NT2/D1 (cell line): ENCODE measurements at regions not wholly inside any gene's neighbourhood (a gene's known extent, or its start where the extent isn't known, plus 50 kb on each side); places are given as distances from the start of the nearest gene placed in this dataset.

ENCODE experiments used
- DNase-seq: peaks from one replicate; pipeline ENCODE4 v3.0.0-alpha.2; 2011; ENCODE audit warnings: low read depth, low spot score
- H3K27me3 ChIP-seq: 2 replicates; pipeline ENCODE4 v1.6.0; 2011; ENCODE audit warnings: mild to moderate bottlenecking; ENCODE audit not compliant: insufficient read length, insufficient read depth
- H3K36me3 ChIP-seq: 2 replicates; pipeline ENCODE4 v1.6.1; 2011; ENCODE audit warnings: mild to moderate bottlenecking, low read length, mixed read lengths; ENCODE audit not compliant: insufficient read depth, insufficient read length
- H3K4me1 ChIP-seq: 2 replicates; pipeline ENCODE4 v1.5.1; 2011; ENCODE audit not compliant: insufficient read depth, insufficient read length
- H3K4me3 ChIP-seq: 2 replicates; pipeline ENCODE4 v1.5.1; 2011; ENCODE audit warnings: low read depth; ENCODE audit not compliant: insufficient read length
- H3K9ac ChIP-seq: 2 replicates; pipeline ENCODE4 v1.6.0; 2011; ENCODE audit warnings: low read depth; ENCODE audit not compliant: insufficient read length
- H3K9me3 ChIP-seq: 2 replicates; pipeline ENCODE4 v1.5.1; 2011; ENCODE audit warnings: mild to moderate bottlenecking, low read length; ENCODE audit not compliant: insufficient read depth
- SUZ12 ChIP-seq: IDR thresholded peaks from 2 replicates; pipeline ENCODE4 v1.6.1; 2011; ENCODE audit not compliant: insufficient read length, insufficient read depth; ENCODE audit errors: extremely low read depth
- YY1 ChIP-seq: IDR thresholded peaks from 2 replicates; pipeline ENCODE4 v1.6.1; 2011; ENCODE audit not compliant: insufficient read length, insufficient read depth
- ZNF274 ChIP-seq: IDR thresholded peaks from 2 replicates; pipeline ENCODE4 v1.6.1; 2011; ENCODE audit warnings: mild to moderate bottlenecking, low read depth, low read length

GRCh38 chr2:192566863-192567262, 372.1 kb upstream of the TMEFF2 start:
- TF ChIP-seq SUZ12 (no peak), ZNF274 (no peak), YY1 (no peak)
- Histone ChIP-seq H3K4me1 (no peaks in the 10 kb centered on the region), H3K9me3 (no peaks in the 10 kb centered on the region), H3K4me3 (no peak overlapping the region), H3K36me3 (no peaks in the 10 kb centered on the region), H3K27me3 (no peaks in the 10 kb centered on the region), H3K9ac (no peak overlapping the region)
- DNase-seq, result no peak

GRCh38 chr2:192560326-192560725, 365.6 kb upstream of the TMEFF2 start:
- H3K4me1 ChIP-seq, result no peaks in the 10 kb centered on the region
- H3K27me3 ChIP-seq, result no peaks in the 10 kb centered on the region
- DNase-seq, result no peak
- H3K9ac ChIP-seq, result no peak overlapping the region
- no peaks in the 10 kb centered on the region for H3K9me3 ChIP-seq
- H3K4me3 ChIP-seq, result no peak overlapping the region
- no peaks in the 10 kb centered on the region for H3K36me3 ChIP-seq
- TF ChIP-seq ZNF274 (no peak), YY1 (no peak), SUZ12 (no peak)

- no peaks in the 10 kb centered on the region for H3K36me3 ChIP-seq
- no peak for TF ChIP-seq YY1
- no peak for TF ChIP-seq ZNF274
- no peak for TF ChIP-seq SUZ12
- DNase-seq, result no peak
Measured at GRCh38 chr2:192559587-192559986, 364.9 kb upstream of the TMEFF2 start.

GRCh38 chr2:192558637-192559036, 363.9 kb upstream of the TMEFF2 start:
- no peaks in the 10 kb centered on the region for H3K9me3 ChIP-seq
- DNase-seq, result no peak
- H3K4me1 ChIP-seq, result no peaks in the 10 kb centered on the region
- no peaks in the 10 kb centered on the region for H3K27me3 ChIP-seq
- H3K36me3 ChIP-seq, result no peaks in the 10 kb centered on the region
- H3K9ac ChIP-seq, result no peak overlapping the region
- no peak for TF ChIP-seq SUZ12
- TF ChIP-seq ZNF274, result no peak
- no peak for TF ChIP-seq YY1
- no peak overlapping the region for H3K4me3 ChIP-seq

More at GRCh38 chr2:192559587-192559986, 364.9 kb upstream of the TMEFF2 start:
- Histone ChIP-seq H3K9me3 (no peaks in the 10 kb centered on the region), H3K27me3 (no peaks in the 10 kb centered on the region), H3K4me3 (no peak overlapping the region), H3K9ac (no peak overlapping the region), H3K4me1 (no peaks in the 10 kb centered on the region)

GRCh38 chr2:192555740-192556139, 361.0 kb upstream of the TMEFF2 start:
- no peak overlapping the region for H3K9ac ChIP-seq
- no peaks in the 10 kb centered on the region for H3K9me3 ChIP-seq
- TF ChIP-seq ZNF274, result no peak
- TF ChIP-seq YY1, result no peak
- no peak for TF ChIP-seq SUZ12
- DNase-seq, result no peak
- no peaks in the 10 kb centered on the region for H3K36me3 ChIP-seq
- no peak overlapping the region for H3K4me3 ChIP-seq
- H3K27me3 ChIP-seq, result no peaks in the 10 kb centered on the region
- H3K4me1 ChIP-seq, result no peaks in the 10 kb centered on the region

GRCh38 chr2:192551760-192552159, 357.0 kb upstream of the TMEFF2 start:
- H3K9me3 ChIP-seq, result no peaks in the 10 kb centered on the region
- no peak overlapping the region for H3K4me3 ChIP-seq
- no peaks in the 10 kb centered on the region for H3K36me3 ChIP-seq
- no peaks in the 10 kb centered on the region for H3K4me1 ChIP-seq
- no peaks in the 10 kb centered on the region for H3K27me3 ChIP-seq
- no peak for DNase-seq
- TF ChIP-seq ZNF274 (no peak), YY1 (no peak), SUZ12 (no peak)
- no peak overlapping the region for H3K9ac ChIP-seq

GRCh38 chr2:192546565-192546964, 351.8 kb upstream of the TMEFF2 start:
- H3K27me3 ChIP-seq, result no peaks in the 10 kb centered on the region
- no peaks in the 10 kb centered on the region for H3K9me3 ChIP-seq
- peaks cover 2% of the 10 kb centered on the region for H3K4me1 ChIP-seq
- H3K4me3 ChIP-seq, result no peak overlapping the region
- H3K36me3 ChIP-seq, result no peaks in the 10 kb centered on the region
- no peak overlapping the region for H3K9ac ChIP-seq
- no peak for DNase-seq
- no peak for TF ChIP-seq SUZ12
- no peak for TF ChIP-seq YY1
- TF ChIP-seq ZNF274, result no peak
